ENCODE measurements at regions not wholly inside any gene's neighbourhood (a gene's known extent, or its start where the extent isn't known, plus 50 kb on each side); places are given as distances from the start of the nearest gene placed in this dataset.

DNA sequence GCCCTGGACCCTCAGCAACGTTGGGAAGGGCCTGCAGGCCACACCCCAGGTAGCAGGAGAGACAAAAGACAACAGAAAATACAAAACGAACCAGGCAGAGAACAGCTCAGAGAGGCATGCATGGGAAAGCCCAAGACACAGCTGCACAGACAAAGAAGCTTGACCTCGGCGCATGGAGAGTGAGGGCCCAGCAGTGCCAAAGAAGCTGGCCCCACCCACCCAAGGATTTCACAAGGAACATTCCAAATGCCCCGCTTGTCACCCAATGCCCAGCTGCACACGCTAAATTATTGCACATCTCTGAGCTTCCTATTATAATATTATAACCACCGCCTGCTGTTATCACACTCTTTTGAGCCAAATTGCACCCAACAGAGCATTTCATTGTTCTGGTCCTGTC lies 147.7 kb upstream of the TBL1X start:
- Histone ChIP-seq H3K36me3 (no peaks in the 10 kb centered on the region), H3K9me3 (no peaks in the 10 kb centered on the region), H3K4me1 (no peaks in the 10 kb centered on the region), H3K4me3 (no peak overlapping the region), H3K27ac (no peak overlapping the region), H3K27me3 (no peaks in the 10 kb centered on the region)
- in situ Hi-C loops (cut with MboI; ENCODE audit: low sequenced_read_pairs in 4 of 4): no loop called here
- intact Hi-C loops (cut with DNase I; ENCODE audit: low total_unique reads): no loop called here
- ATAC-seq: no peak
- no peak for DNase-seq
- TF ChIP-seq, protein P1, sequence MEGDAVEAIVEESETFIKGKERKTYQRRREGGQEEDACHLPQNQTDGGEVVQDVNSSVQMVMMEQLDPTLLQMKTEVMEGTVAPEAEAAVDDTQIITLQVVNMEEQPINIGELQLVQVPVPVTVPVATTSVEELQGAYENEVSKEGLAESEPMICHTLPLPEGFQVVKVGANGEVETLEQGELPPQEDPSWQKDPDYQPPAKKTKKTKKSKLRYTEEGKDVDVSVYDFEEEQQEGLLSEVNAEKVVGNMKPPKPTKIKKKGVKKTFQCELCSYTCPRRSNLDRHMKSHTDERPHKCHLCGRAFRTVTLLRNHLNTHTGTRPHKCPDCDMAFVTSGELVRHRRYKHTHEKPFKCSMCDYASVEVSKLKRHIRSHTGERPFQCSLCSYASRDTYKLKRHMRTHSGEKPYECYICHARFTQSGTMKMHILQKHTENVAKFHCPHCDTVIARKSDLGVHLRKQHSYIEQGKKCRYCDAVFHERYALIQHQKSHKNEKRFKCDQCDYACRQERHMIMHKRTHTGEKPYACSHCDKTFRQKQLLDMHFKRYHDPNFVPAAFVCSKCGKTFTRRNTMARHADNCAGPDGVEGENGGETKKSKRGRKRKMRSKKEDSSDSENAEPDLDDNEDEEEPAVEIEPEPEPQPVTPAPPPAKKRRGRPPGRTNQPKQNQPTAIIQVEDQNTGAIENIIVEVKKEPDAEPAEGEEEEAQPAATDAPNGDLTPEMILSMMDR (IDR thresholded peaks at IDR 0.05 in 4 of 5, conservative IDR thresholded peaks at IDR 0.05 in 1 of 5): no peak
- TF ChIP-seq POLR2A (IDR thresholded peaks at IDR 0.05): no peak

- intact Hi-C loops (cut with DNase I; ENCODE audit: low total_unique reads): no loop called here
- H3K4me3 ChIP-seq: no peak overlapping the region
- ATAC-seq (no peak), DNase-seq (no peak)
- no peak overlapping the region for H3K27ac ChIP-seq
- H3K27me3 ChIP-seq: no peaks in the 10 kb centered on the region
- no peaks in the 10 kb centered on the region for H3K4me1 ChIP-seq
- H3K9me3 ChIP-seq: no peaks in the 10 kb centered on the region
- in situ Hi-C loops (cut with MboI; ENCODE audit: low sequenced_read_pairs in 4 of 4): no loop called here
- no peaks in the 10 kb centered on the region for H3K36me3 ChIP-seq
- no peak for TF ChIP-seq POLR2A (IDR thresholded peaks at IDR 0.05)
- TF ChIP-seq, protein P1 (IDR thresholded peaks at IDR 0.05 in 4 of 5, conservative IDR thresholded peaks at IDR 0.05 in 1 of 5): no peak
These were observed 146.6 kb upstream of the TBL1X start for GRCh38 chrX:9318213-9318612.

- Histone ChIP-seq H3K4me1 (no peaks in the 10 kb centered on the region), H3K27me3 (no peaks in the 10 kb centered on the region), H3K36me3 (no peaks in the 10 kb centered on the region), H3K9me3 (no peaks in the 10 kb centered on the region), H3K27ac (no peak overlapping the region), H3K4me3 (no peak overlapping the region)
- in situ Hi-C loops (cut with MboI; ENCODE audit: low sequenced_read_pairs in 4 of 4): no loop called here
- TF ChIP-seq, protein P1 (IDR thresholded peaks at IDR 0.05 in 4 of 5, conservative IDR thresholded peaks at IDR 0.05 in 1 of 5): no peak
- TF ChIP-seq POLR2A (IDR thresholded peaks at IDR 0.05): no peak
- intact Hi-C loops (cut with DNase I; ENCODE audit: low total_unique reads): no loop called here
- DNase-seq (no peak), ATAC-seq (no peak)
These were observed 146.1 kb upstream of the TBL1X start for GRCh38 chrX:9318766-9319165.

GRCh38 chrX:9320940-9321339 lies 143.9 kb upstream of the TBL1X start:
- intact Hi-C loops (cut with DNase I; ENCODE audit: low total_unique reads): no loop called here

DNA sequence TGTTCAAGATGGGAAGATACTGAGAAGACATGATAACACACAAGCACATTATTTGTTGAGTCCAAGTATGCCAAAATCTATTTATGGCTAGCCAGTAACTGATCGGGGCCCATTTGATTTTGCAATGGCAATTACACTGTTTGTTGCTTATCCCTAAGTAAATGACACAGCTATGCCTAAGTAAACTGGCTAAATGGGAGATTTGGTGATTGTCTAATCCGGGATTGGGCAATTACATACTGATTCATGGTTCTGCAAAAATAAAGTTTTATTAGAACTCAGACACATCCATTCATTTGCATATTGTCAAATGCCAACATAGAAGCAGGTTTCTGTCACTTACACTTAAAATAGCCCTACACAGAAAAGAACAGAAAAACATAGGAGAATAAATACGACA lies 140.2 kb upstream of the TBL1X start:
- no peak for TF ChIP-seq POLR2A (IDR thresholded peaks at IDR 0.05)
- TF ChIP-seq, protein P1 (IDR thresholded peaks at IDR 0.05 in 4 of 5, conservative IDR thresholded peaks at IDR 0.05 in 1 of 5): no peak
- no peaks in the 10 kb centered on the region for H3K4me1 ChIP-seq
- H3K27ac ChIP-seq: no peak overlapping the region
- intact Hi-C loops (cut with DNase I; ENCODE audit: low total_unique reads): no loop called here
- no peaks in the 10 kb centered on the region for H3K36me3 ChIP-seq
- no peaks in the 10 kb centered on the region for H3K27me3 ChIP-seq
- H3K9me3 ChIP-seq: no peaks in the 10 kb centered on the region
- no peak overlapping the region for H3K4me3 ChIP-seq
- DNase-seq (no peak), ATAC-seq (no peak)
- in situ Hi-C loops (cut with MboI; ENCODE audit: low sequenced_read_pairs in 4 of 4): no loop called here

More at GRCh38 chrX:9320940-9321339, 143.9 kb upstream of the TBL1X start:
- no peak for ATAC-seq
- H3K4me1 ChIP-seq: no peaks in the 10 kb centered on the region
- DNase-seq: no peak
- no peaks in the 10 kb centered on the region for H3K36me3 ChIP-seq
- H3K27me3 ChIP-seq: no peaks in the 10 kb centered on the region
- TF ChIP-seq, protein P1 (IDR thresholded peaks at IDR 0.05 in 4 of 5, conservative IDR thresholded peaks at IDR 0.05 in 1 of 5): no peak
- TF ChIP-seq POLR2A (IDR thresholded peaks at IDR 0.05): no peak
- no peaks in the 10 kb centered on the region for H3K9me3 ChIP-seq
- H3K27ac ChIP-seq: no peak overlapping the region
- in situ Hi-C loops (cut with MboI; ENCODE audit: low sequenced_read_pairs in 4 of 4): no loop called here
- no peak overlapping the region for H3K4me3 ChIP-seq

Measured in gastrocnemius medialis (tissue), 4 donors.